ENCODE measurements at regions not wholly inside any gene's neighbourhood (a gene's known extent, or its start where the extent isn't known, plus 50 kb on each side); places are given as distances from the start of the nearest gene placed in this dataset.

- TF ChIP-seq, protein P1, sequence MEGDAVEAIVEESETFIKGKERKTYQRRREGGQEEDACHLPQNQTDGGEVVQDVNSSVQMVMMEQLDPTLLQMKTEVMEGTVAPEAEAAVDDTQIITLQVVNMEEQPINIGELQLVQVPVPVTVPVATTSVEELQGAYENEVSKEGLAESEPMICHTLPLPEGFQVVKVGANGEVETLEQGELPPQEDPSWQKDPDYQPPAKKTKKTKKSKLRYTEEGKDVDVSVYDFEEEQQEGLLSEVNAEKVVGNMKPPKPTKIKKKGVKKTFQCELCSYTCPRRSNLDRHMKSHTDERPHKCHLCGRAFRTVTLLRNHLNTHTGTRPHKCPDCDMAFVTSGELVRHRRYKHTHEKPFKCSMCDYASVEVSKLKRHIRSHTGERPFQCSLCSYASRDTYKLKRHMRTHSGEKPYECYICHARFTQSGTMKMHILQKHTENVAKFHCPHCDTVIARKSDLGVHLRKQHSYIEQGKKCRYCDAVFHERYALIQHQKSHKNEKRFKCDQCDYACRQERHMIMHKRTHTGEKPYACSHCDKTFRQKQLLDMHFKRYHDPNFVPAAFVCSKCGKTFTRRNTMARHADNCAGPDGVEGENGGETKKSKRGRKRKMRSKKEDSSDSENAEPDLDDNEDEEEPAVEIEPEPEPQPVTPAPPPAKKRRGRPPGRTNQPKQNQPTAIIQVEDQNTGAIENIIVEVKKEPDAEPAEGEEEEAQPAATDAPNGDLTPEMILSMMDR (IDR thresholded peaks at IDR 0.05; ENCODE audit: control insufficient read depth, extremely low read depth, insufficient read depth): no peak
- no peak for DNase-seq (ENCODE audit: low read depth)
- H3K4me3 ChIP-seq (ENCODE audit: low read depth, low read length): no peak overlapping the region
Measured at GRCh38 chr17:56074361-56074890, 78.8 kb upstream of the ANKFN1 start.

DNA sequence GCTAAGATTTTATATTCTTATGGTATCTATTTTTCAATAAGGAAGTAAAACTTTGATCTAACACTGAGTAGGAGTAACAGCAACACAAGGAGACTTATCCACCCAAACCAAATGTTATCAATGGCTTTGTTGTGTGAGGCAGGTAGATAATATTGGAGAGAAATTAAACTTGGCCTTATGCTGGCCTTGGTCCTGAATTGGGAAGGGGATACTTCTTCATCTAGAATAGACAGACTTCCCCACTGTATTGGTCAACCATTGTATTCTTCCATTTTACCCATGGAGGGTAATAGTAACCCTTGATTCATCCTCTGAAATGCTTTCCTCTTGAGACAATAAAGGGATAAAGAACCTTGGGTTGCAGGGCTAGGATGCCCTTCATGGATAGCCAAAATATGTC lies 76.3 kb upstream of the ANKFN1 start:
- TF ChIP-seq, protein P1 (IDR thresholded peaks at IDR 0.05; ENCODE audit: control insufficient read depth, extremely low read depth, insufficient read depth): no peak

DNA sequence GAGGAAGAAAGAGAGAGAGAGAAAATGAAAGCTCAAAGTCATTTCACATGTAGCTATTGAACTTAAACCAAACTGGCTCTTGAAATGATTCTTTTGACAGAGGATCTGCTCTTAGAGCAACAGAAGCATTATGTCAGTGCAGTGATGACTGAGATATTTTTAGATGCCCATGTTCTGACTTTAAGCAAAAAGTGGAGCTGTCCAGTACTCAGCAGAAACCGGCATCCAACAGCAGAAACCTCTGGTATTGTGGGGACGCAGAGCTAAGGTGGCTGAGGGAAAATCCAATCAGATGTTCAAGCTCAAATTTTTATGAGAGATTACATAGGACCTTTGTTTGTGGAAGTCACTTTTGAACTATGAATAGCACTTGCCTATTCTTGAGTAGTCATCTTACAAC lies 69.8 kb upstream of the ANKFN1 start:
- DNase-seq (ENCODE audit: low read depth): no peak
- no peak overlapping the region for H3K4me3 ChIP-seq (ENCODE audit: low read depth, low read length)
- TF ChIP-seq, protein P1 (IDR thresholded peaks at IDR 0.05; ENCODE audit: control insufficient read depth, extremely low read depth, insufficient read depth): no peak

More for the DNA sequence above, 76.3 kb upstream of the ANKFN1 start:
- H3K4me3 ChIP-seq (ENCODE audit: low read depth, low read length): no peak overlapping the region
- DNase-seq (ENCODE audit: low read depth): no peak

DNA sequence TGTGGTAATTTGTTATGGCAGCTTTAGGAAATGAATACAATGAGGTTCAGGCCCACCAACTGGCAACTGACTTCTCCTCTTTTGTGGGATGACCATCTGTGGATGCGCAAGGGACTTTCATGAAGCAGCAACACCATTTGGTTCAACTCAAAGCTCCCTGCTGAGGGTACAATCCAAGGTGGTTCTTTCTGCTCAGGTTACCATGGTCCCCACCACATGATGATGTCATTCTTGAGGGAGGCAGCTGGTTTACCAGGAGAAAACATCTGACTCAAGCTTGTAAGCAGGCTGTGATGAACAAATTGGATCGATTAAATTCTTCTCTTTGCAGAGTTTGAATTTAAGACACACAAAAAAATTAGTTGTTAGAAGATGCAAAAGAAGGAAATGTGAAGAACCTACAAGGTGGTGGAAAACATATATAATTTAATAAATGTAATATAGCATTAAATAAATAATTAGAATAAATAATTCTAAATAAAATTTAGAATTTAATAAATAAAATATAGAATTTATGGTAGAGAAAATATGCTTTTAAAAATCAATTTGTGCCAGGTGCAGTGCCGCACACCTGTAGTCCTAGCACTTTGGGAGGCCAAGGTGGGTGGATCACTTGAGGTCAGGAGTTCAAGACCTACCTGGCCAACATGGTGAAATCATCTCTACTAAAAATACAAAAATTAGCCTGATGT lies 67.6 kb upstream of the ANKFN1 start:
- H3K4me3 ChIP-seq (ENCODE audit: low read depth, low read length): no peak overlapping the region
- no peak for DNase-seq (ENCODE audit: low read depth)
- TF ChIP-seq, protein P1 (IDR thresholded peaks at IDR 0.05; ENCODE audit: control insufficient read depth, extremely low read depth, insufficient read depth): no peak

DNA sequence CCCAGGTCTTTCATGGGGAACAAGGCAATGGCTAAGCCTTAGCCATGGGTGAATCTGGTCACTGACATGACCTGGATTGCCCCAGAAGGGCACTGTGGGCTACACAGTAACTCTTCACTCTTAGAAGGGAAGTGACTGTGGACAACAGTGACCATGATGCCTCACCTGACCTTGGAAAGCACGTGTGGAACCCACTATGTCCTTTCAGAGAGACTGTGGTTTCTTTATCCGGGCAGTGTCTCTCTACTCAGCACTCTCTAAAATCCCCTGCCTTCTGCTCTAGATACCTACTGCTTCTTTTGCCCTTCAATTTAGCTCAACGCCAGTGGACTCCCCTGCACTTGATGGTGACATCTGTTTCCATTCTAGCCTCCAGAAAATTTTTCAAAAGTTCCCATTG lies 66.1 kb upstream of the ANKFN1 start:
- no peak overlapping the region for H3K4me3 ChIP-seq (ENCODE audit: low read depth, low read length)
- TF ChIP-seq, protein P1 (IDR thresholded peaks at IDR 0.05; ENCODE audit: control insufficient read depth, extremely low read depth, insufficient read depth): no peak
- no peak for DNase-seq (ENCODE audit: low read depth)

- no peak for DNase-seq (ENCODE audit: low read depth)
- TF ChIP-seq, protein P1 (IDR thresholded peaks at IDR 0.05; ENCODE audit: control insufficient read depth, extremely low read depth, insufficient read depth): no peak
- H3K4me3 ChIP-seq (ENCODE audit: low read depth, low read length): no peak overlapping the region
Measured at GRCh38 chr17:56096026-56096810, 57.1 kb upstream of the ANKFN1 start.
